Right renal pelvis (tissue), 4 donors: ENCODE measurements at regions not wholly inside any gene's neighbourhood (a gene's known extent, or its start where the extent isn't known, plus 50 kb on each side); places are given as distances from the start of the nearest gene placed in this dataset.

Experiments
- DNase-seq, 4 donors: peaks; one replicate each; pipeline ENCODE4 v3.0.0-alpha.2; 2013; ENCODE audit warnings: low read depth in 4 of 4, low spot score in 3 of 4, missing footprints in 1 of 4

- DNase-seq: no peak
These were observed 224.5 kb upstream of the PGRMC2 start for GRCh38 chr4:128512161-128512560.

DNA sequence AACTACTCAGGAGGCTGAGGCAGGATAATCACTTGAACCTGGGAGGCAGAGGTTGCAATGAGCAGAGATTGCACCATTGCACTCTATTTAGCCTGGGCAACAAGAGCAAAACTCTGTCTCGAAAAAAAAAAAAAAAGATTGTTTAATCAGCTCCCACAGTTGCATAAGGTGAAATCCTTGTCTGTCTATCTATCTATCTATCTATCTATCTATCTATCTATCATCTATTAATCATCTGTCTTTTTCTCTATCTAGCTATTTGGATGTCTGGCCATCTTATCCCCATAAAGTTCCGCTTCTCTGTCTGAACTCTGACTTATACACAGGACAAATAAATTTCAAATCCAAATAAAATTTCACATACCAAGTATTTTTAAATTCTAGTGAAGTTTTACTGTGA lies 223.2 kb upstream of the PGRMC2 start:
- DNase-seq: no peak

DNA sequence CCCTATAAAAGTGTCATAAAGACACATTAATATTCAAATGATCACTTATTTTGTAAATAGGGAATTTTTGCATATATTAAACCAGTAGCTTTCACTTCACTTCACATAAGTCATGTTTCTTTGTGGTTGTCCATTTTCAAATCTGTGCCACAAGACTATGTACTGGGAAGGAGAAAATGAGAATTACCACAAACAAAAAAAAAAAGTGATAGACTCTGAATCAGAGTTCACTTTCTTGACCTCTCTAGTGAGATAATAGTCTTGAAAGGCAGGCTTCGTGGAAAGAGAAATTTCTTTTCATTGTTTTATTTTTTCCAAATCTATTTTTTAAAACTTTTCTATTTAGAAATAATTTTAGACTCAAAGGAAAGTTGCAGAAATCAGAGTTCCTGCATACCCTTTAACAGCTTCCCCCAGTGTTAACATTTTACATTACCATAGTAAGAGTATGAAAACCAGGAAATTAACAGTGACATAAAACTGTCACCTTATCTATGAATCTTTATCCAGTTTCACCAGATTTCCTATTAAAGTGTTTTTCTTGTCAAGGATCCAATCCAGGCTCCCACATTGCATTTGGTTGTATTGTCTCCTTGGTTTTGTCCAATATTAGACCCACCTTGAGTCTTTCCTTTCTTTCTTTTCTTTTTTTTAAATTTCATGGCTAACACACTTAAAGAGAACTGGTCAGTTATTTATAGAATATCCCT lies 215.4 kb upstream of the PGRMC2 start:
- DNase-seq: no peak

- DNase-seq: no peak
These were observed 213.6 kb upstream of the PGRMC2 start for GRCh38 chr4:128501239-128501638.

DNA sequence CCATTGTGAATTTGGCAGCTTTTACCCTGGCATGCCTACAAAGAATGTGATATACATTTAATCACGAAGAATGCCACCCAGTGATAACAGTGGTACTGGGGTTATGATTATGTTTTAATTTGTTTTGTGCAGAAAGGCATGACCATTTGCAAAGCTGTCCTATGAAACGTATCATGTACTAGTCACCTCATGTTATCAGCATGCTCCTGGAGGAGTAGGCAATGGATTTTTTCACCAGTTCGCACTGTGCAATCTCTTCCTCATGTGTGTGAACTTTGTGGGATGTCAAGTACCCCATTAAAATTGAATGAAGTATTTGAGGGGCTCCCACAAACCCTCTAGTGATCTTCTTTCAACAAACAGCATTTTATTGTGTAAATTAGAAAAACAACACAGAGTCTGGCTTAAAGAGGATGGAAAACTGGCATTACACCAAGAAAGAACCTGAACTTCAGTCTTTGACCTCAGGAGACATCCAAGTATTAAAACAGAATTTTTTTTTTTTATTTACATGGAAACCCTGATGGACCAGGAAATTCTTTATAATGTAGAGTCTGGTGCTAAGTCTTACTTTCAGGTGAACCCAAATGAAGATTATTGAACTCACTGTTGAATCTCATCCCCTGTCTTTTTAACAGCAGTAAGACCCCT lies 200.6 kb upstream of the PGRMC2 start:
- DNase-seq: no peak

- DNase-seq: no peak
These were observed 197.3 kb upstream of the PGRMC2 start for GRCh38 chr4:128484896-128485295.

DNA sequence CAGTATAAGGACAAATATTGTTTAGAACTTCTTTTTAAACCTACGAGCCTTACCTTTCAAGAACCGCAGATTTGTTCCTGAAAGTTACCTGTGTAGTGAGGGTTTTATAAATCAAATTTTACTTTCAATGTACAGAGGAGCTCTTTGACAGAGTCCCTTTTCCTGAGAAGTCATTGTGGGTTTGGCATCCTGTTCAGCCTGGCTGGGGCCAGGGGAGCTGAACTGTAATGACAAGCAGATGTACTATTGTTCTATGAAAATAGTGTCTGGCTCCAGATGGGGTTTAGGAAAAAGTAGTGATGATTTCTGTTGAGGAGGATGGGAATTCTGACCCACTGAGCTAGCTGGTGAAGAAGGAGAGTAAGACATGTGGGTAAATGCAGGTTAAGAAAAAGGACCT lies 196.2 kb upstream of the PGRMC2 start:
- no peak for DNase-seq

DNA sequence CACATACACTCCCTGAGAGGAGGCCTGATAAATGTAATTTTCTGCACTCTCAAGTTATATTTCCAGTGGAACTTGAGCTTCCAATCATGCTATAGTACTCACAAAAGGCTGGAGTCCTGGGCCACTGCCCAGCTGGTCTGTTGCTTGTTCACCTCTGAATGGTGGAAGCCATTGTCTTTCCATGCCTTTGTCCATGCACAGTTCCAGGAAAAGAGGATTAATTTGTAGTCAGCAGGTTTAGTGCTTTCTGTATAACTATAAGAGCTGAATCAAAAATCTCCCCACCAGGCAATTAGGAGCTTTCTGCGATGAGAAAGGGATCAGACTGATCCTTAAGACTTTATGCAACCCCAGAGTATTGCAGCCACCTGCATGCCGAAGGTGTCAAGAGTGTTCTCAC lies 195.4 kb upstream of the PGRMC2 start:
- DNase-seq: no peak

DNA sequence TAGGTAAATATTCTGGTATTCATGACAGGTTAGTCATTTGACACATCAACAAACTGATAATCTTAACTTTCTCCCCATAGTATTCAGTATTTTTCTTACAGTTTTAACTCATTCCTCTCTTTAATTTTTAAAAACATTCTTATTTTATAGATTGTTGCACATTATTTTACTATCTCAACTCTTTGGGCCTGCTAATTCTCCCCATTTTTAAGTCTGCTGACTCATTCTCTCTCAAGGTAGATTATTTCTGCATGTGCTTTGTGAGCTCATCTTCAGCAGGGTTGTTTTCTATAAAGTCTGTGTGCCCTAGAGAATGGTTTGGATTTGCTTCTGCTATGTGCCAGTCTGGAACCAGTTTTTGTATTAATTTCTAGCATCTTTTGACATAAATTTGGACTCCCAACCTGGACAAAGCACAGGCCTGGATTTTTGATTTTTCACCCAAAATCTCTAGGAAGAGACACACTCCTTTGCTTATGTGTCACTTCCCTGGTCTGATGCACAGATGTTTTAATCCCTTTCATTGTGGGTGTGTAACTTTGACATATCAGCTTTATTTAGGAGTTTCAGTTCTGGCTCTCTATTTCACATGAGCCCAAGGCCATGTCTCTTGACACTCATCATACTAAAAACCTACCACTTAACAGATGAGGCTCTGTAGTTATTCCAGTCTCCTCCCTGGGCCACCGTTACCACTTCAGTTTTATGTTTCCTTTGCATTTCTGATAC lies 194.3 kb upstream of the PGRMC2 start:
- DNase-seq: no peak

- no peak for DNase-seq
These were observed 193.3 kb upstream of the PGRMC2 start for GRCh38 chr4:128480945-128481344.

DNA sequence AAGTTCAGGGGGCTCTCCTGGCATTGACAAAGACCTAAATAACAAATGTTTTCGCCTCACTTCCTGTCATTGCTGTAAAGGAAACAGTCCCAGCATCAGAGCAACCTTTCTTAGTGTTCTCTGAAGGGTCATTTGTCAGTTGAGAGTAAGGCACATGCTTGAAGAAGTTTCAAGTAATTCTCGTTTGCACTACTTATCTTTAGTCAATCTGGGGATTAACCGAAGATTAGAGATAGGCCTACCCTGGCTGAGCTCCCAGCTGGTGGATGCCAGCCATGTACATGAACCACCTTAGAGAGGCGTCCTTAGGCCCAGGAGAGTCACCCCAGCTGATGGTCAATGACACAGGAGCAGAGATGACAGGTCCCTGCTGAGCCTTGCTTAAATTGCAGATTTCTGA lies 189.9 kb upstream of the PGRMC2 start:
- DNase-seq: no peak

- no peak for DNase-seq
These were observed 188.0 kb upstream of the PGRMC2 start for GRCh38 chr4:128475597-128475996.

GRCh38 chr4:128471576-128471975 lies 184.0 kb upstream of the PGRMC2 start:
- DNase-seq: no peak

- no peak for DNase-seq
These were observed 183.0 kb upstream of the PGRMC2 start for GRCh38 chr4:128470492-128471053.

- peak in 3 of 4 donors; percentile 8 to 18 (median 8) for DNase-seq
These were observed 180.7 kb upstream of the PGRMC2 start for GRCh38 chr4:128468123-128468989.

DNA sequence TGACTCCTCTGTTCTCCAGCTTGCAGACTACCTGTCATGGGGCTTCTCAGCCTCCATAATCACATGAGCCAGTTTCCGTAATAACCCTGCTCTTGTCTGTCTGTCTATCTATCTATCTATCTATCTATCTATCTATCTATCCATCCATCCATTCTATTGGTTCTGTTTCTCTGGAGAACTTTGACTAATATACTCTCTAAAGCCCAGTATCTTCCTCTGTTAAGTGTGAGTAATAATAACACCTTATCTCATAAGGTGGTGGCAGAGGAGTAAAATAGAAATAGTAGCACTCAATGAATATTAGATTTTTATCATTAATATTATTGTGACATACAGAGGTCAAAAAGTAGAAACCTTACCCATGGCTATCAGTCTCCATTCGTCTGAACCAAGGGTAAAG lies 177.9 kb upstream of the PGRMC2 start:
- DNase-seq: no peak

DNA sequence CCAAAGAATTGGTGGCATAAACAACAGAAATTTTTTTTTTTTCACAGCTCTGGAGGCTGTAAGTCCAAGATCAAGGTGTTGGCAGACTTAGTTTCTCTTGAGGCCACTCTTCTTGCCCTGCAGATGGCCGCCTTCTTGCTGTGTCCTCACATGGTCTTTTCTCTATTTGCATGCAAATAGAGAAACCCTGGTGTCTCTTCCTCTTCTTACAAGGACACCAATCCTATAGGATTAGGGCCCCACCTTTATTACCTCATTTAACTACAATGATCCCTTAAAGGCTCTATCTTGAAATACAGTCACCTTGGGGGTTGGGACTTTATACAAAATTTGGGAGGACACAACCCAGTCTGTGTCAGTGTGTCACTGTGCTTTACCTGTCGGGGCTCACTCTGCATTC lies 175.4 kb upstream of the PGRMC2 start:
- DNase-seq: no peak

DNA sequence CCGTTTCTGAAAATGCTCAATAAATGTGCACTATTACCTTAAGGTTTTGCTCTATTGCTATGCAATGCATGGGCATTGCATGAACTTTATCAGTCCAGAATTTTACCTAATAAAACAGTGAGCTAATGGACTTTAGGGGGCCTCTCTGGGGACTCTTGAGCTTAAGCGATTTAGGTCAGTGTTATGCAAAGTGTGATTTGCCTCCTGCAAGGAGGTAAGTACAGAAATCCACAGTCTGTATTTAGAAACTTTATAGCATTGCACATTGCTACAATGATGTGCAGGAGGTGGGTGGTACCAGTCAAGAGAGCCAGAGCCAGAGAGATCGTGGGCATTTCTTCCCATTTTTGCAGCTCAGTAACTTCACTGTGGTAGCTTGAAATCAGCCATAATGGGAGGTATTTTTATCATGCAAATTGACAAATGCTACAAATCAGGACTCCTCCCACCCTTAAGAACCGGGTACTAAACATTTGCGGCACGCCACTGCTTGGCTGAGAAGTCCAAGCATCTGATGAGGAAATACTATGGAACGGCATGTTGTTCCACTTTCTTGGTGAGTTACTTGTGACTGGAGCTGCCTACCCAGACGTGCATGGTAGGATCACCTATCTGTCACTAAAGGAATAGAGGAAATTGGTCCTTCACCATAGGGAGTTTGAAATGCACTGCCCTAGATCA lies 174.6 kb upstream of the PGRMC2 start:
- no peak for DNase-seq

- no peak for DNase-seq
These were observed 173.9 kb upstream of the PGRMC2 start for GRCh38 chr4:128461291-128462102.
